ENCODE measurements at regions not wholly inside any gene's neighbourhood (a gene's known extent, or its start where the extent isn't known, plus 50 kb on each side); places are given as distances from the start of the nearest gene placed in this dataset.

DNA sequence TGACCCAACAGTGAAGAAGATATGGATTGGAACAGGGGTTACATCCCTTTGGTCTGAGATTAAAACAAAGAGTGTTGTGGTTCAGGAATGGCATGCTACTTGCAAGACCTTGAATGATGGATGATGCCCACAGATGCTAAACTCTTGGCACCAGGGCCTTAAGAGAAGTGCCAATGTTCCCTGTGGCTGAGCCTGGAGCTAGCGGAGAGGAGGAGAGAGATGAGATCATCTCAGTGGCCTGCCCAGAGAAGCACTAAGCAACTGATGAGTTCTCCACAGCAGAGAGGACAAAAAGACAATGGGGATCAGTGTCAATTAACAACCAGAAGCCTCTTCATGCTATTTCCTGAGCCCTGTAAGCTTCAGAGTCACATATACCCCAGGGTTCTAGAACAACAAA, 97.8 kb downstream of the ELAPOR2 start:
- TF ChIP-seq, protein P1, sequence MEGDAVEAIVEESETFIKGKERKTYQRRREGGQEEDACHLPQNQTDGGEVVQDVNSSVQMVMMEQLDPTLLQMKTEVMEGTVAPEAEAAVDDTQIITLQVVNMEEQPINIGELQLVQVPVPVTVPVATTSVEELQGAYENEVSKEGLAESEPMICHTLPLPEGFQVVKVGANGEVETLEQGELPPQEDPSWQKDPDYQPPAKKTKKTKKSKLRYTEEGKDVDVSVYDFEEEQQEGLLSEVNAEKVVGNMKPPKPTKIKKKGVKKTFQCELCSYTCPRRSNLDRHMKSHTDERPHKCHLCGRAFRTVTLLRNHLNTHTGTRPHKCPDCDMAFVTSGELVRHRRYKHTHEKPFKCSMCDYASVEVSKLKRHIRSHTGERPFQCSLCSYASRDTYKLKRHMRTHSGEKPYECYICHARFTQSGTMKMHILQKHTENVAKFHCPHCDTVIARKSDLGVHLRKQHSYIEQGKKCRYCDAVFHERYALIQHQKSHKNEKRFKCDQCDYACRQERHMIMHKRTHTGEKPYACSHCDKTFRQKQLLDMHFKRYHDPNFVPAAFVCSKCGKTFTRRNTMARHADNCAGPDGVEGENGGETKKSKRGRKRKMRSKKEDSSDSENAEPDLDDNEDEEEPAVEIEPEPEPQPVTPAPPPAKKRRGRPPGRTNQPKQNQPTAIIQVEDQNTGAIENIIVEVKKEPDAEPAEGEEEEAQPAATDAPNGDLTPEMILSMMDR (IDR thresholded peaks at IDR 0.05; ENCODE audit: insufficient read depth, low read length, poor library complexity, severe bottlenecking): no peak
- no peak for TF ChIP-seq EZH2phosphoT487 (conservative IDR thresholded peaks at IDR 0.05; ENCODE audit: low read length)
